Spleen (tissue), 11 donors: ENCODE measurements at regions not wholly inside any gene's neighbourhood (a gene's known extent, or its start where the extent isn't known, plus 50 kb on each side); places are given as distances from the start of the nearest gene placed in this dataset.
"Not testable (repeated sequence)": the region's sequence is repeated elsewhere in the genome, so short reads cannot be mapped to it uniquely, and the experiment has no call there.

Source experiments
- DNase-seq: peaks from one replicate; pipeline ENCODE4 v3.0.0-alpha.2; 2020
- H3K27ac ChIP-seq, 8 donors: fragments of 200-600 bp; sonication (generic) in 7 of 8; 1 replicate in 4 of 8; 2 replicates in 4 of 8; pipeline versions ENCODE4 v1.5.0 to v1.8.0; 2016 to 2021; ENCODE audit warnings: inconsistent platforms in 4 of 8, mild to moderate bottlenecking in 4 of 8, moderate library complexity in 1 of 8
- H3K27me3 ChIP-seq, 7 donors: fragments of 200-600 bp; sonication (generic) in 6 of 7; replicated peaks in 1 of 7; 1 replicate in 4 of 7; 2 replicates in 3 of 7; pipeline versions ENCODE4 v1.5.0 to v1.8.0; 2016 to 2021; ENCODE audit warnings: inconsistent platforms in 3 of 7, mild to moderate bottlenecking in 1 of 7
- H3K36me3 ChIP-seq, 6 donors: fragments of 200-600 bp; sonication (generic) in 5 of 6; 1 replicate in 4 of 6; 2 replicates in 2 of 6; pipeline versions ENCODE4 v1.5.0 to v1.8.0; 2016 to 2021; ENCODE audit warnings: inconsistent platforms in 2 of 6
- H3K4me1 ChIP-seq, 6 donors: fragments of 200-600 bp; sonication (generic) in 5 of 6; 1 replicate in 3 of 6; 2 replicates in 3 of 6; pipeline versions ENCODE4 v1.5.0 to v1.8.0; 2016 to 2021; ENCODE audit warnings: inconsistent platforms in 3 of 6
- H3K4me3 ChIP-seq, 8 donors: fragments of 200-600 bp; sonication (generic) in 7 of 8; 1 replicate in 4 of 8; 2 replicates in 4 of 8; pipeline versions ENCODE4 v1.5.0 to v1.8.0; 2016 to 2021; ENCODE audit warnings: inconsistent platforms in 4 of 8, mild to moderate bottlenecking in 4 of 8, moderate library complexity in 2 of 8
- H3K9me3 ChIP-seq, 8 donors: fragments of 200-600 bp; sonication (generic) in 7 of 8; 1 replicate in 4 of 8; 2 replicates in 4 of 8; pipeline versions ENCODE4 v1.5.0 to v1.8.0; 2016 to 2021; ENCODE audit warnings: inconsistent platforms in 4 of 8
- WGBS, 5 donors: extraction: QIAGEN DNeasy Blood & Tissue Kit in 3 of 5; methylation state at CpG; one replicate each; pipeline versions ENCODE4 v1.1.5 to v1.1.7; 2013 to 2018; 5-methylcytosine and 5-hydroxymethylcytosine counted together
- intact Hi-C: fragments of 100-400 bp; cut with DNase I; formaldehyde crosslinking; loops from one replicate; pipeline ENCODE4 v1.15.0; 2023; ENCODE audit warnings: low total_unique reads
- donor health status: healthy with polysubstance abuse.
- donor health status: DM: no; HTN: no; CAD: no; lungs with moderate emphysema.
- donor health status: DM: no; HTN: no; CAD: no.
- donor health status: Bipolar disorder and iron deficiency.
- donor health status: healthy.
- donor health status: DM: no; HTN: no; CAD: no.
- donor health status: DM: yes; HTN: yes; CAD: no.

DNA sequence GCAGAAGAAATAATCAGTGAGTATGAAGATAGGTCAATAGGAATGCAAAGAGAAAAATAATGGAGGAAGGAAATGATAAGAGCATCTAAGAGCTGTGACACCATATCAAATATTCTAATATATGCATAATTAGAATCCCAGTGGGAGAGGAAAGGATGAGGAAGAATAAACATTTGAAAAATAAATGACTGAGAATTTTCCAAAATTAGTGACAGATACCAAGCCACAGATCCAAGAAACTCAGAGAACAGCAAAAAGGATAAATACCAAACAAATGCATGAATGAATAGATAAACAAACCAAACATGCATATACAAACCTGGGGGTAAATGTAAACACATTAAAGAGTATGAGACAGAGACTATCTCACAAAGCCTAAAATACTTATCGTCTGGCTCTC, 101.4 kb downstream of the PRR15 start:
- H3K36me3 ChIP-seq, DNase-seq, H3K4me3 ChIP-seq, intact Hi-C loops, H3K4me1 ChIP-seq, H3K27me3 ChIP-seq, H3K9me3 ChIP-seq, H3K27ac ChIP-seq: not testable (repeated sequence)
- 90 to 100% (median 92%) methylated on average over 1 of the region's 1 CpG for WGBS, 5 donors

DNA sequence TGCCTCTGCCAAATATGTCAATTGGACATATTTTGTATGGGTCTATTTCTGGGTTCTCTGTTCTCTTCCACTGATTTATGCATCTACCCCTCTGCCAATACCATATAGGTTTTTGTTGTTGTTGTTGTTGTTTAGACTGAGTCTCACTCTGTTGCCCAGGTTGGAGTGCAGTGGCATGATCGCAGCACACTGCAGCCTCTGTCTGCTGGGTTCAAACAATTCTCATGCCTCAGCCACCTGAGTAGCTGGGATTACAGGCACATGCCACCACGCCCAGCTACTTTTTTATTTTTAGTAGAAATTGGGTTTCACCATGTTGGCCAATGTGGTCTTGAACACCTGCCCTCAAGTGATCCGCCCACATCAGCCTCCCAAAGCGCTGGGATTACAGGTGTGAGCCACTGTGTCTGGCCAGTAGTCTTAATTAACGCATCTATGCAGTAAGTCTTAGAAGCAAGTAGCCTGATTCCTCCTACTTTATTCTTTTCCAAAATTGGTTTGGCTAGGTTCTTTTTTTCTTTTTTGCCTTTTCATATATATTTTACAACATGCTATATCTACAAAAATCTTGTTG, 103.5 kb downstream of the PRR15 start:
- H3K4me1 ChIP-seq, H3K36me3 ChIP-seq, H3K4me3 ChIP-seq, H3K27me3 ChIP-seq, DNase-seq, H3K27ac ChIP-seq, intact Hi-C loops, H3K9me3 ChIP-seq: not testable (repeated sequence)
- 84 to 98% (median 92%) methylated on average over 5 of the region's 5 CpGs for WGBS, 5 donors

DNA sequence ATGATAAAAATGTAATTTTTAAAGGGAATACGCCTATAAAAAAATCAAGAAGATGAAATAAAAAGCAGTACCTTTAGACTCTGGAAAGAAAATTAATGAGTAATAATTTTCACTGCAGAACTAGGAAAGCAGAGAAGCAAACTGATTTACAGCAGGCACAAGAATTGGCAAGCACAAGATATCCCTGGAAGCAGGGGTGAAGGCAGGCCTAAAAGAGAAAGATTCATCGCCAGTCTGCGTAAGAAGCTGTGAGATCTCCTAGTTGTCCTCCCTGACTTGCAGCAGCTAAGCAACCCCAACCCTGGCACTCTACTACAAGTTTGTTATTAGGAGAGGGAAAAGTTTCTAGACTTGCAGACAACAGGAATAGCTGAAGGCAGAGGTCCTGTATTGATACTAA, 107.7 kb downstream of the PRR15 start:
- DNase-seq, H3K9me3 ChIP-seq, intact Hi-C loops, H3K4me3 ChIP-seq, H3K27ac ChIP-seq, H3K36me3 ChIP-seq, H3K4me1 ChIP-seq, H3K27me3 ChIP-seq: not testable (repeated sequence)
- 79 to 99% (median 86%) methylated on average over 3 of the region's 3 CpGs for WGBS, 5 donors

DNA sequence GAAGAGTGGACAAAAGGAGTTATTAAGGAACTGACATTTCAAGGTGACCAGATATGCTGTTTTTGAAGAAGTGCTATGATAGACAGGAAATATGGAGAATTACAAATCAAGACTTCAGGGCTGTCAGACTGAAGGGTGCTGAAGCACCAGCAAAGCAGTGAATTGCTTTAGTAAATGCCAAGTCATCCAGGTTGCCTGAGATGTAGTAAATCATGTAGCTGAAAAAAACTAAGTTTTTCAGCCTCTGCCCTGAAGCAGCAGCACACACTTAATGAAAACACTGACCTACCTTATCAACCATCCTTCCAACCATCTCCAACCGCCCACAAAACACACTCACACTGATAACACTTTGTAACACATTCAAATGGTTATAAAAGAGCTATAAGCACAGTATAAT, 110.0 kb downstream of the PRR15 start:
- H3K9me3 ChIP-seq, intact Hi-C loops, H3K27ac ChIP-seq, H3K4me3 ChIP-seq, H3K4me1 ChIP-seq, H3K27me3 ChIP-seq, DNase-seq, H3K36me3 ChIP-seq: not testable (repeated sequence)
- WGBS, 5 donors: 57 to 94% (median 73%) methylated on average over 1 of the region's 1 CpG

GRCh38 chr7:29674626-29675025, 111.0 kb downstream of the PRR15 start:
- H3K4me1 ChIP-seq, H3K9me3 ChIP-seq, H3K4me3 ChIP-seq, H3K27ac ChIP-seq, DNase-seq, H3K36me3 ChIP-seq, H3K27me3 ChIP-seq, intact Hi-C loops: not testable (repeated sequence)
- 78 to 94% (median 81%) methylated on average over 1 to 6 of the region's 6 CpGs for WGBS, 5 donors

DNA sequence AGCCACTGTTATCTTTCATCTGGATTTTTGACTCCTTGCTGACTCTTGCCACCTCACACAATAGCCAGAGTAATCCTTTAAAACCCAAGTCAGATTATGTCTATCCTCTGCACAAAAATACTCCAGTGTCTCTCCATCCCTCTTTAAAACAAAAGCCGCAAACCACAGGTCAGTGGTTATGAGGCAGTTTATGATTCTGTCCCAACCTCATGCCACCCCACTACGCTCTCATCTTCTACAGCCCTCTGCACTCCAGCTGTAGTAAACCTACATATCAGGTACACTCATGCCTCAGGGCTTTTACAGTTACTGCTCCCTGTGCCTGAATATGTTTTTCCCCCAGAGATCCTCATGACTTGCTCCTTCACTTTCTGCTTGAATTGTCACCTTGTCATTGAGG, 113.6 kb downstream of the PRR15 start:
- H3K36me3 ChIP-seq, H3K4me3 ChIP-seq, H3K9me3 ChIP-seq, intact Hi-C loops, DNase-seq, H3K27me3 ChIP-seq, H3K4me1 ChIP-seq, H3K27ac ChIP-seq: not testable (repeated sequence)
- 89 to 97% (median 95%) methylated on average over 2 of the region's 2 CpGs for WGBS, 5 donors

GRCh38 chr7:29679963-29680362, 116.3 kb downstream of the PRR15 start:
- WGBS, 5 donors: 57 to 89% (median 63%) methylated on average over 1 to 2 of the region's 2 CpGs
- H3K36me3 ChIP-seq, DNase-seq, H3K9me3 ChIP-seq, H3K4me3 ChIP-seq, H3K27me3 ChIP-seq, H3K27ac ChIP-seq, intact Hi-C loops: not testable (repeated sequence)
- peaks cover 0 to 15% (median 5%) of the 10 kb centered on the region in 6 donors for H3K4me1 ChIP-seq

- H3K9me3 ChIP-seq, H3K4me3 ChIP-seq, intact Hi-C loops, H3K27ac ChIP-seq, H3K36me3 ChIP-seq, H3K27me3 ChIP-seq, DNase-seq: not testable (repeated sequence)
- WGBS, 5 donors: 73 to 86% (median 76%) methylated on average over 2 of the region's 2 CpGs
- H3K4me1 ChIP-seq: peaks cover 0 to 16% (median 5%) of the 10 kb centered on the region in 6 donors
Observed at GRCh38 chr7:29680601-29681000, 117.0 kb downstream of the PRR15 start.

DNA sequence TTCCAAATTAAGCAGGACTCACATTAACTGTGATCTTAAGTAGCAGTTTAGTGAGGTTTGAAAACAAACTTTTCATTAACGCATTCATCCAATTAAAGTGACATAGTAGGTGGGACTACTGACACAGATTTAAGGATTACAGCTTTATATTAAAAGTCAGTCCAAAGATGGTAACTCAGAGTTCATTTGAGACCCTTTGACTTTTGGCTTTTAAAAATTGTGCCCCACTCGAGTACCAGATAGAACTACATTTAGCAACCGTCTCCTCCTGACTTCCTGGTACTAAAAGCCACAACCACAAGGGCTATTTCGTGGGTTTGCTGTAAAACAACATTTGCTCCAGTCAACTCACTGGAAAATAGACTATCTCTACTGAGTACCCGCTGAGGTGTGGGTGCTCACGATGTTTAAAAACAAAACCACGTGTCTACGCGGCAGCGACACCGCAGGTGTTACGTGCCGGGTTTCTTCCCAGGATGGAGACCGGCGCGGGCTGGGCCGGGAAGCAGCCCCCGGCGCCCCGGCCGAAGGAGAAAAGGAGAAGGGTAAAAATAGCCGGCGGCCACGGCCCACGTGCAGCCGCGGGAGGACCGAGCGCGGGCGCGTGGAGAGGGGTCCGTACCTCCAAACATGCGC, 120.6 kb downstream of the PRR15 start:
- intact Hi-C loops, DNase-seq: not testable (repeated sequence)
- WGBS, 5 donors: 1% methylated on average over 15 to 33 of the region's 34 CpGs

More for the DNA sequence above, 120.6 kb downstream of the PRR15 start:
- Histone ChIP-seq H3K4me3 (peak overlapping the region; percentile 75 to 93 (median 85)), H3K4me1 (peaks cover 0 to 26% (median 11%) of the 10 kb centered on the region in 6 donors), H3K27ac (peak overlapping the region in 7 of 8 donors; percentile 91 to 95 (median 93))
- H3K36me3 ChIP-seq, H3K27me3 ChIP-seq, H3K9me3 ChIP-seq: not testable (repeated sequence)
